Hematopoietic multipotent progenitor cell treated with erythropoietin and hydrocortisone succinate and interleukin-3 and kit ligand, for 6 days (in vitro differentiated cells): ENCODE measurements at regions not wholly inside any gene's neighbourhood (a gene's known extent, or its start where the extent isn't known, plus 50 kb on each side); places are given as distances from the start of the nearest gene placed in this dataset.
A peak's percentile ranks its signal among the peaks of the same experiment; 100 is the strongest.
"Not testable (repeated sequence)": the region's sequence is repeated elsewhere in the genome, so short reads cannot be mapped to it uniquely, and the experiment has no call there.

Experiments used
- DNase-seq: peaks from one replicate; pipeline ENCODE4 v3.0.0-alpha.2; 2015

DNA sequence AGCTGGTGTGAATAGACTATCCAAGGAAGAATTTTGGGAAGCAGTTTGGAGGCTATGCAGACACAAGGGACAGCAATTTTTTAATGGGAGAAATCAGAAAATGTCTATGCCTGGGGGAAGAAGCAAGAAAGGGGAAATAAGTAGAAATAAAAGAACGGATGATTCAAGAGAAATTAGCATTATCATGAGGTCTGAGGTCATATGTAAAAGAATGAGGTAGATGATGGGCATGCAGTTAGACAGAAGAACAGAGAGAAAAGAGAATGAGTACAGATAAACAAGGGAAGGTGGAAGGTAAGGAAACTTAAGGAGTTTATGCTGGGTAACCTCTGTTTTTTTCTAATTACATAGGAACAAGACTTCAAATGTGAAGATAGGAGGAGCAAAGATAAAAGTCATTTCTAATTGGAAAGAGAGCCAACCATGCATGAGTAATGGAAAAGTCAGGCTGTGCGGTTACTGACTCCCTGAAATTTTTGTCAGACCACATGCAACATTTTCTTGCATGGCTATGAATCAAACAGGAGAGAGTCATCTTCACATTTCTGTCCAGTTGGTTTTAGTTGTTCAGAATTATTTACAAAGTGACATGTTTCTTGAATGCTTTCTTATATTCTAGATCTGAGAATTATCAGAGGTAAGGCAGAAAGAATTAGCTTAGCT, 101.0 kb upstream of the PIK3R1 start:
- DNase-seq, result no peak

DNA sequence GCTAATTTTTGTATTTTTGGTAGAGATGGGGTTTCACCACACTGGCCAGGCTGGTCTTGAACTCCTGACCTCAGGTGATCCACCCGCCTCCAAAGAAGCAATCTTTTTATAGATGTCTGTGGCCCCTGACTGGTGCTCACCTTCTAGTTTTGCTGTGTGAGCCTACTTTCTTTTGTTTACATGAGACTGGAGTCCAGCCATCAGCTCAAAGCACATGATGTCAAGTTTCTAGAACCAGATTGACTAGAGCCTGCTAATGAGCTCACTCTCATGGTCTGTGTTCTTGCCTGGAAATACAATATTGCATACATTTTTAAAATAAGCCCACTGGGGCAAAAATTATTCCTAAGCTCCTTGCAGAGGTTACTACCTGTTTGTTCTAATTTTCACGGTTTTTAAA, 102.9 kb upstream of the PIK3R1 start:
- no peak for DNase-seq

DNA sequence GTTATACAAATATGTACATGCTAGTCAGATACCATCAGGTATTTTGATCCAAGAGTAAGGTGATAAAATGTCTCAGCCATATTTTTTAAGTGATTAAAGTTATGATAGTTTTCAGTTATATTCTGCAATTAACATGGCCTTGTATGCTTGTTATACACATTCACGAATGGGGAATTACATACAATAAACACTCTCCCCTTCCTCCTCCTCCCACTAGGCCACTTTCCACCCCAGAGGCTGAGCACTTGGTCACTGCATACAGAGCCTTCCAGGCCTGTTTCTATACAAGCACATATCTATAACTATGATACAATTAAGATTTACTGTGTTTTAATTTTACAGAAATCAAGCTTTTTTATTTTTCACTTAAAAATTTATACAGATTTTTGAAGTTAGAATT, 104.7 kb upstream of the PIK3R1 start:
- DNase-seq, result no peak

DNA sequence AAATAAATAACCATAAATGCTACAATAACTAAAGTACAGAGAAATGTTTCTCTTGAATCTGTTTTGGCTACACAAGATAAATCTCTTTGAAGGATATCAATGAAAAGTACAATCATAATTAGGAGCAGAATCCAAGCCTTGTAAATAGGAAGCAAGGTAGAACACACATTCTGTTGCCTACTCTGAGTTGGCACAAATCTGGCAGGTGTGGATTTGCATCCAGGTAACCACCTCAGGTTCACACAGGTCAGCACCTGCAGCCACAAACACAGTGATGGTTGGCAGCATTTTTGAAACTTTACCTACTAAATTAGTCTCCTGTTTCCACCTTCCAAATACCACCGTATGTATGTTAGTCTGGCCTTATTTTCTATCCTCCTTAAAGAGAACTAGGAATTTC, 105.3 kb upstream of the PIK3R1 start:
- no peak for DNase-seq

DNA sequence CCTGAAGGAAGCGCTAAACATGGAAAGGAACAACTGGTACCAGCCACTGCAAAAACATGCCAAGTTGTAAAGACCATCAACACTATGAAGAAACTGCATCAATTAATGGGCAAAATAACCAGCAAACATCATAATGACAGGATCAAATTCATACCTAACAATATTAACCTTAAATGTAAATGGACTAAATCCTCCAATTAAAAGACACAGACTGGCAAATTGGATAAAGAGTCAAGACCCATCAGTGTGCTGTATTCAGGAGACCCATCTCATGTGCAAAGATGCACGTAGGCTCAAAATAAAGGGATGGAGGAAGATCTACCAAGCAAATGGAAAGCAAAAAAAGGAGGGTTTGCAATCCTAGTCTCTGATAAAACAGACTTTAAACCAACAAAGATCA, 111.3 kb upstream of the PIK3R1 start:
- not testable (repeated sequence) for DNase-seq

DNA sequence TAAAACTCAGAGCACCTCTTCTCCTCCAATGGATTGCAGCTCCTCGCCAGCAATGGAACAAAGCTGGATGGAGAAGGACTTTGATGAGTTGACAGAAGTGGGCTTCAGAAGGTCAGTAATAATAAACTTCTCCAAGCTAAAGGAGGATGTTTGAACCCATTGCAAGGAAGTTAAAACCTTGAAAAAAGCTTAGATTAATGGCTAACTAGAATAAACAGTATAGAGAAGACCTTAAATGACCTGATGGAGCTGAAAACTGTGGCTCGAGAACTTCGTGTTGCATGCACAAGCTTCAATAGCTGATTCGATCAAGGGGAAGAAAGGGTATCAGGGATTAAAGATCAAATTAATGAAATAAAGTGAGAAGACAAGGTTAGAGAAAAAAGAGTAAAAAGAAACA, 112.3 kb upstream of the PIK3R1 start:
- DNase-seq, result not testable (repeated sequence)

DNA sequence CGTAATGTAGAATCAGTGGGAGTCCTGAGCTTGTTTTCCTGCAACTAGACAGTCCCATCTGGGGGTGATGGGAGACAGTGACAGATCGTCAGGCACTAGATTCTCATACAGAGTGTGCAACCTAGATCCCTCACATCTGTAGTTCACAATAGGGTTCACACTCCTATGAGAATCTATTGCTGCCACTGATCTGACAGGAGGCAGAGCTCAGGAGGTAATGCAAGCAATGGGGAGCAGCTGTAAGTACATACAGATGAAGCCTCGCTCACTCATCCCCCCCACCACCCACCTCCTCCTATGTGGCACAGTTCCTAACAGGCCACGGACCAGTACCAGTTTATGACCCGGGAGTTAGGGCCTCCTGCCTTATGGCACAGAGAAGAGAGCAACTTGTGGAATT, 116.2 kb upstream of the PIK3R1 start:
- no peak for DNase-seq

DNA sequence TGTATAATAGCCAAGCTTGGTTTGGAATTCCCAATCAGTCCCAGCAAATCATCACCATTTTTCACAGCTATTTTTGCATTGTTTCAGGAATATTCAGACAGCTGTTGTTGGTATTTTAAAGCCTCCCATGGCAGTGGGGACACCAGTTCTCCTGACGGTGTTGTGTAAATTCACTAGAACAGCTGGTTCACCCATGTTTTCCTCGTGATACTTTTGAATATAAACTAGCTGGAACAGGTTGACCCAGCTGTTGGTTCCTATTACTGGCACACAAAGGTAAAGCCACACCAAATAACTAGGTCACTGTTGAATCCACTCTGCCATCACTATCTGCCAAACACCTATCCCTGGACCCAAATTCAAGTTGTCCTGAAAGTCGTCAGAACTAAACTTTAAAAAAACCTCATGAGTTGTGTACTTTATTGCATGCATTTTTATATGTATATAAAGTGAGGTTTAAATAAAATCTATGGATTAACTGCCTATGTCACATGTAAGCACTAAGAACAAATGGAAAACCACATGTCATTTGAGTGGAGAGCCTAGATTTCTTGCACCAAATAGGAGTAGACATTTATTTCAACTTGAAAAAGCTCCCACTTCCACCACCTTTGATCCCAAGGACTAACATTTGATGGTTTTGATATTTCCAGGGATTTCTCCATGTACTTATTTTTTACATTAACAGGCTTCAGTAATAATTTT, 121.9 kb upstream of the PIK3R1 start:
- no peak for DNase-seq

DNA sequence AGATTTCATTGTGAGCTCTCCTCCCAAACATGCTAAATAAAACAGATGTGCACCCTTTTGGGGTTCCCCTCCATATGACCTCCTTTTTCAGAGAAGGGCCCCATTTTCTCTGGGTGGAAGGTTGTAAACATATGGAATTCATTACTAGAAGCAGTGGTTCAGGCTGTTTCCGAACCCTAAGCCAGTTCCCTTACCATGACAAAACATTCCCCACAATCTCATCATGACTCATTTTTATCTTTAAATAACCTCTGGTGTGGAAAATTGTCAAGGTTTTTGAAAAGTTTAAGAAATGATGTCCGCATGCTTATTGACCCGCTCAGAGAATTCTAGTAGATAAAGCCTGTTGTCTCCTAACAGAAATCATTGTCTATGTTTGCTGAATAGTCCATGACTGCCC, 127.3 kb upstream of the PIK3R1 start:
- no peak for DNase-seq

DNA sequence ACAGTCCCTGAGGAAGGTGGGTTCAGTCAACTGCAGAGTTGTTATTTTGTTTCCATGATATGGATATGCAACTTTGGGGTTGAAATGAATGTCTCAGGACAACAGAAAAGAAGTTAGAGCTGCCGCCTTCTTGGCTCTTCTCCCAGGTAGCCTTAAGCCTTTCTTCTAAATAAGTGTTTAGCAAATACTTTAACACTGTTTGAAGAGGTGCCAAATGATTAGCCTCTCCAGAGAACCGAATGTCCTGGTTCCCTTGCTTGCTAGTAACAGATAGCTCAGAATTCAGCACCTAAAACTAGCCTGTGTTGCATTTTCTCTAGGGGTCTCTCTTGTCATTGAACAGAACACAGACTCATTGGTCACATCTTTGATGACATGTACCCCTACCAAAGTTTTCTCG, 127.7 kb upstream of the PIK3R1 start:
- no peak for DNase-seq

DNA sequence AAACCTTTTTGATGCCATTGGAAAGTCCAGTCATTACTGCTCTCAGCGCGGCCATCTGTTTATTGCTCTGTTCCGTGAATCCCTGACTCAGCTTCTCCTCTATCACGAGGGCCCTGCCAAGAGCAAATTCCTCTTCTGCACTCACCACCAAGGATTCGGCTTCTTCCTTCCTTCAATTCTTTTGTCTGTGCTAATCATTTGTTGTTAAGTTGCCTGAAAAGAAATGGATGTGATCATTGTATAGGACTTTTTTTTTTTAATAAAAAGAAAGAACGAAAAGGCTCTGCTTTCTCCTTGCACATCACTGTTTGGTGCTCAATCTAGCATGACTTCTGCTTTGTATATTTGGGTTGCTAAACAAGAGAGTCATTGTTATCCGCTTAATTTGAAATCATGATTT, 128.7 kb upstream of the PIK3R1 start:
- no peak for DNase-seq

DNA sequence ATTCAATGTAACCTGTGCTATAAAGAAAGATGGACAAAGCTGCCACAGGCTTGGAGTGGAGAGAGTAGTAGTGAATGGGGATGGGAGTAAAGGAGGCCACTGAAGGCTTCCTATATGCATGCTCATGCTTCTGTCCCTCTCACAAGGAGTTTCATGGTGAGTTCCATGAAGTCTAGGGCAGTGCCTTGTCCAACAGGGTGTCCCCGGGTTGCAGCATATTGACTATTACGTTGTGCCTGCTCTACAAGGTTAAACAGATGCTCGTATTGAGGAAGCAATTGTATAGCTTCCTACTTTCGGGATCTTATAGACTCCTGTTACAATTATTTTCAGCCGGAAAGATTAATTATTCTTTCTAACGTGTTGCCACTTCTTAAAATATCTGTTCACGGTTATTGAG, 129.1 kb upstream of the PIK3R1 start:
- no peak for DNase-seq

DNA sequence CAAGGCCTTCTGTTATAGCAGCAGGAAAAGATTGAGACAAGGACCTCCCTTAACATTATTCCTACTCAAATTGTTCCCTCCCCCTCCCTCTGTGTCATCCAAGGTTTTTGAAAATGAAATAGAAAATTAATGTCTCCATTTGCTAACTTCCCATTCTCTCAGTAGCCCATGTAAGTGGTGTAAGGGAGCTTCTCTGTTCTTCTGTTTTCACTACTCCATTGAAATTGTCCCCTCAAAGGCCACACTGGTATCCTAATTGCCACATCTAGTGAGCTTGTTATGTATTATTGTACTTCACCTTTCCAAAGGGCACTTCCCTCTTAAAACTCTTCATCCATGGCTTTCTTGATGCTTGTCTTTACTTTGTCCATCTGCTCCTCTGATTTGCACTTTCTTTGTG, 131.2 kb upstream of the PIK3R1 start:
- DNase-seq, result no peak

DNA sequence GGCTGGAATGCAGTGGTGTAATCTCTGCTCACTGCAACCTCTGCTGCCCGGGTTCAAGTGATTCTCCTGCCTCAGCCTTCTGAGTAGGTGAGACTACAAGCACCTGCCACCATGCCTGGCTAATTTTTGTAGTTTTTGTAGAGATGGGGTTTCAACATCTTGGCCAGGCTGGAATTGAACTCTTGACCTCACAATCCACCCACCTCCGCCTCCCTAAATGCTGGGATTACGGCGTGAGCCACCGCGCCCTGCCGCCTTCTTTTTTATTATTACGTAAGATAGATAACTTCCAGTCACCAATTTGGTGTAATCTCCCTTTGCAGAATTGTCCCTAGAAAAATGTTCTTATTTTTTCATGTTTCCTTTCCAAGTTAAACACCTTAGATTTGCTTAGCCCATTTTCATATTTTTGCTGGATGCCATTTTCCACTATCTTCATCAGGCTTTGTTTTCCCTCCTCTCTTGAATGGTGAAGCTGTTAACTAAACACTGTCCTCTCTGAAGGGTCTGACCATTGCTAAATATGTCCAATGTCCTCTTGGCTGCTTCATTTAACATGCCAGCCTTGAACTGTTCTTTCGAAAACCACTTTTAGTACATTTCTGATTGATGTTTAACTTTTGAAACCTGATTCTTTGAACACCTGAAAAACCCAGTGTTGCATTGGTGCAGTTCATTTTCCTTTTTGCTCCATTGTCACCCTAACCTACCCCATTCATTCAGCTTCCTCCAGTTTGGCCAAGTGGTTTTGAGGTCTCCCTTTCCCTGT, 135.1 kb upstream of the PIK3R1 start:
- DNase-seq, result no peak

DNA sequence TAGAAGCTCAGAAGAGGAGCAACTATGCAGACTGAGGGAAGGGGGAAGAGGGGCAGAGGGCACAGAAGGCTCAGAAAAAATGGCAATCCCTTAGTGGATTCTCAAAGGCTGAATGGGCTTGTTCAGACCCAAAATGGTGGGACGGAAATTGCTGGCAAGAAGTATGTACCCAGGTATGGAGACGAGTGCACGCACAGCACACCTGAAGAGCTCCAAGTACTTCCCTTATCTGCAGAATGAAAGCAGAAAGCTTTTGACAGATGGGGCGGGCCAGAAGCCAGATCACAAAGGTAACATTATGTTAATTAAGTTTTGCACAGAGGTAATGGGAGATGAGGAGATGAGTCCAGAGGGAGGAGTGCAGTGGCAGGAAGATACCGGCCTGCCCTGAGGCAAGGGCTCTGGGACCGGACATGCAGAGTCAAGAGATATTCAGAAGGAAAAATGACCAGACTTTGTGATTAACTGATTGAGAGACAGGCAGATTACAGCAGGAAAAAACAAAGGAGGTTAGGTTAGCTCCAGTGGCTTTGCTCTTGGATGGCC, 138.1 kb upstream of the PIK3R1 start:
- DNase-seq, result no peak

DNA sequence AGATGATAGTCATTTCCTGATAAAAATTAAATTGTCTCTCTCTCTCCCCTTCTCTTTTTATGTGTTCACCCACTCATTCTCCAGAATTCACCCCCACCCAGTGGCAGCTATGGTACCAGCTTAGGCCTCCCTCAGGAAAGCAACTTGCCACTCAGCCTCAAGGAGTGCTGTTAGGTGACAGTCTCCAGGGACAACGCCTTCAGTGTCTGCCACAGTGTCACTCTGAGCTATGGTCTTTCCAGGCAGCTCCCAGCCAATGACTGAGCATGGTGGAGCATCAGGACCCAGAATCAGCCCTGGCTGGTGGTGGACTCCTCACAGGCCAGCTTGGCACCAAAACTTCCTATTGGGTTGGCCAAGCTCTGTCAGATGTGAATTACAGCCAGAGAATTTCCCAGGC, 140.9 kb upstream of the PIK3R1 start:
- DNase-seq, result no peak

DNA sequence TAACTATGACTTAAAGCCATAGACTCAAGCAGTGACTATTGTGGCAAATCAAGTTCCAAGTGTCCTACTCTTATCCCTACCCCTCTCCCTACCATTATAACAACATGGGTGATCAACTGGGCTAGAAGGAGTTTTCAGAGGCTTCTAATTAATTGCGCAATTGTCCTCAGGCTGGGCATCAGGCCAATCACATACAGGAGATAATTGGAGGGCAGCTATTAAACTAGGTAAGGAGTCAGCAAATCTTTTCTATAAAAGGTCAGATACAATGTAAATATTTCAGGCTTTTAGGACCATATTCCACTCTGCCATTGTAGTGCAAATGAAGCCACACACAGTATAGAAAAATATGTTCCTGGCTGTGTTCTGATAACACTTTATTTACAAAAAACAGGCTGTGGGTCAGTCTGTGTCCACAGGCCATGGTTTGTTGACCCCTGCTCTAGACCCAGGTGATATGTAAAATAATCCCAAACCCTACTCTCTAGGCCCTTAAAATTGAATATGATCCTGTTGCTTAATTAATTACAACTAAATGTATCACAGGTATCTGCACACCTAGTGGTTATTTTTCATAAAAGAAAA, 141.4 kb upstream of the PIK3R1 start:
- peak; percentile 20 for DNase-seq

DNA sequence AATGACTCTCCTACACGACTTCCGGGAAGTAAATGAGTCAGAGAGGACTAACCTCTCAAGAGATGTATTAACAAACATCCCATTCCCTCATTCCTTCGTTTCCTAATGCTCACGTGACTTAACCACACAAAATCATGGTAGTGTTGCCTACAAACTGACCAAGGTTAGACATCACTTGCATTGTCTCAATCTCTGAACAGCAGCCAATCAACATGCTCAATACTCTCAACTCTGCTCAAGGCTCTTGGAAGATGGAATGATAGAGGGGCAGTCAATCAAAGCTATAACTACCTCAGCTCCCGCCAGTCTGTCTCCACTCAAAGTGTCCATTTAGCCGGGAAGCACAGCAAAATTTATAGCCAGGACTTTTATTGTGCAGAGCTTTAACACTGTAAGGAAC, 143.8 kb upstream of the PIK3R1 start:
- DNase-seq, result no peak

DNA sequence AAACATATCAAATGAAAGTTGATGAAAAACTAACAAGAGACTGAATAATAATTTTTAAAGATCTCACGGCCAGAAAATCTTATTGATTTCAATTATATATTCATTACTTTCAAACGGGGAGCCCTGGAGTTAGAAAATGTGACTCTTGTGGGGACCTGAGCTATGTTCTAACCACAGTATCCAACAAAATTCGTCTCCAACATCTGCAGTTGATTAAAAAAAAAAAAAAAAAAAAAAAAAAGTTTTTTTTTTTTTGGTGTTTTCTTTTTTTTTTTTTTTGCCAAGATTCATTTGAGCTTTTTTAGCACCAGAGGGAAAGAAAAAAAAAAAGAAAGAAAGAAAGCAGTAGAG, 144.3 kb upstream of the PIK3R1 start:
- no peak for DNase-seq

DNA sequence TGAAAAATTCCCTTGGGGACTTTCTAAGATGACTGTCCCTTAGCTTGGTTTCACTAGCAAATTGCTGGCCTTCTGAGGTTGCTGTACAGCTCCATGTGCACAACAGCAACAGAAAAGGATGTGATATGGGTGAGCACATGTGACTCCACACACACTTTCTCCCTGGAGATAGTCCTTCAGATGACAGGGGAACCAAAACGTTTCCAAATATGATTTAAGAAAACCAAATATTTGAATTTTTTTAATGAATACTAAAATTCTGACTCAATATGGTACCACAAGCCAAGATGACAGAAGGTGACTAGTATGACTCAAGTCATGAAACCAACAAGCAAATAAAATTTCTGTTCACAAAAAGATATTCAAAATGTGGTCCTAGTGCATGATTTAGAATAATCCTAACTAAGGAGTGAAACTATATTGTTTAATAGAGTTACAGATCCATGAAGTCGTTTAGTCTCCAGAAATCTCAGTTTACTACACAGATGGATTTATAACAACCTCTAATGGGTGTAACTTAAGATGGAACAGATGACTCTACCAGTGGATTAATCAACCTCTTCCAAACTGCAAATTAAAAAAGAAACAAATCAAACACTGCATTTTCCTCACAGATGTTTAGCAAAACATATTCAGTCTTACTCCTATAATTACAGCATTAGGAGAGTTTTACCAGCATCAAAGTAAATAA, 144.8 kb upstream of the PIK3R1 start:
- DNase-seq, result no peak

DNA sequence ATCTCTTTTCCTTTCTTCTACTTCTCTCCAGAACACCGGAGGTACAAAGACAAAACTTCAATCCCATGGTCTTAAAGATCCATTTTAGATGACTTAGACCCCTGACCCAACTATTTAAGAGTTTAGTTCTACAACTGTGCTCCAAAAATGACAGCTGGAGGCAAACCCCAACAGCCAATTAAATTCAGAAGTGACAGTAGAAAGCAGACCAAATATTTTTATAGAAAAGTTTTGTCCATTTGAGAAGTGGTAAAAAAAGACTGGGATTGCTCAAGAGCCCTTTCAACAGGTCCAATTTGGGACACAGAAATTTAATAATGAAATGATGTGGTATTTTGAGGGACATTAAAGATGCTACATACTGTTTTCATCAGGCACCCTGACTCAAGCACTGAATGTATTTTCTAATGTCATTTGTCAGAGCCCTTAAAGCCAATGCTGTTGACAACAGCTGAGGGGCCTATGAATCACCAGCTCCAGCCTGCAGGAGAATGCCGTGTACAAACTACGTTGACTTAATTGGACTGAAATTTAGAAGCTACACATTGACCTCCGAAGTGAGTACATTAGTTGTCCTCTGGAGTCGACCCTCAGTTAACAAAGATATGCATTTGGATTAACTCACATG, 147.5 kb upstream of the PIK3R1 start:
- DNase-seq, result no peak

DNA sequence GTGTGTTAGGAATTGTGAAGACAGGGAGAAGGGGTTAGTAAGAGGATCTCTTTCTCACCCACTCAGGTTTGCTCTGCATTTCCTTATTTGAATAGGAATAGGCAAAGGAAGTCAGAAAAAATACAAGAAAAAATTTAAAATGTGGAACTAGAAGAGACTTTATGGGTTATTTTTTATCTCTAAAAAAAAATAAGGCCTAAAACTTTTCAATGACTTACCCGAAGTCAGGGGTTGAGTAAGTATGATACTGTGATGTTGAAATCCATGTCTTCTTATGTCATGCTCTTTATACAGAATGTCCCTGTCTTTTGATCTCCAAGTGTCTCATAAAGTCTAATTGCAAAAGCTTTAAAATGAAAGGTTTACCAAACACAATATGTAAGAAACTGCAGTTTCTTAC, 148.3 kb upstream of the PIK3R1 start:
- peak; percentile 5 for DNase-seq
